GM12874 (cell line): ENCODE measurements at regions not wholly inside any gene's neighbourhood (a gene's known extent, or its start where the extent isn't known, plus 50 kb on each side); places are given as distances from the start of the nearest gene placed in this dataset.

Experiments used
- TF ChIP-seq, protein P1 (sequence below): IDR thresholded peaks from 2 replicates; pipeline ENCODE4 v1.5.1; 2011; ENCODE audit warnings: low read depth, mild to moderate bottlenecking, control low read depth, low read length, moderate library complexity; ENCODE audit not compliant: insufficient read depth

- TF ChIP-seq, protein P1, sequence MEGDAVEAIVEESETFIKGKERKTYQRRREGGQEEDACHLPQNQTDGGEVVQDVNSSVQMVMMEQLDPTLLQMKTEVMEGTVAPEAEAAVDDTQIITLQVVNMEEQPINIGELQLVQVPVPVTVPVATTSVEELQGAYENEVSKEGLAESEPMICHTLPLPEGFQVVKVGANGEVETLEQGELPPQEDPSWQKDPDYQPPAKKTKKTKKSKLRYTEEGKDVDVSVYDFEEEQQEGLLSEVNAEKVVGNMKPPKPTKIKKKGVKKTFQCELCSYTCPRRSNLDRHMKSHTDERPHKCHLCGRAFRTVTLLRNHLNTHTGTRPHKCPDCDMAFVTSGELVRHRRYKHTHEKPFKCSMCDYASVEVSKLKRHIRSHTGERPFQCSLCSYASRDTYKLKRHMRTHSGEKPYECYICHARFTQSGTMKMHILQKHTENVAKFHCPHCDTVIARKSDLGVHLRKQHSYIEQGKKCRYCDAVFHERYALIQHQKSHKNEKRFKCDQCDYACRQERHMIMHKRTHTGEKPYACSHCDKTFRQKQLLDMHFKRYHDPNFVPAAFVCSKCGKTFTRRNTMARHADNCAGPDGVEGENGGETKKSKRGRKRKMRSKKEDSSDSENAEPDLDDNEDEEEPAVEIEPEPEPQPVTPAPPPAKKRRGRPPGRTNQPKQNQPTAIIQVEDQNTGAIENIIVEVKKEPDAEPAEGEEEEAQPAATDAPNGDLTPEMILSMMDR, result no peak
These were observed 98.6 kb downstream of the LARP7 start for GRCh38 chr4:112735474-112735951.

DNA sequence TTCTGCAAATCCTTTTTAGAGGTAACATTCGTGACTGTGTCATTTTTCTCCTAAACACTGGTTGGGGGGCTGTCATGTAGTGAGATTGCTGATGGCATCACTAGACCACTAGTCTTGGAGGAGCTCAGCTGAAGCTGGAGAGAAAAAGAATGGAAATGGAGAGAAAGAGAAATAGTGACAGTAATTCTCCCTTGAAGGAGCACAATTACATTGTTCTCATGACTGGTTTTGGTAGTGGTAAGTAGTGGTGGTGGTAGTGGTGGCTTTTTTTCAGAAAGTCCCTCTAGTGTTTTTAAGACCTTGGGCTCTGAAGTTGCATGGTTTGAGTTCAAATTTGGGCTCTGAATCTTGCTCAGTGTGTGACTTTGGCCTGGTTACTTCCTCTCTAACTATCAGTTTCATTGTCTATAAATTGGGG, 99.8 kb downstream of the LARP7 start:
- TF ChIP-seq, protein P1, result no peak

GRCh38 chr4:112739442-112739841, 102.5 kb downstream of the LARP7 start:
- TF ChIP-seq, protein P1, result no peak

DNA sequence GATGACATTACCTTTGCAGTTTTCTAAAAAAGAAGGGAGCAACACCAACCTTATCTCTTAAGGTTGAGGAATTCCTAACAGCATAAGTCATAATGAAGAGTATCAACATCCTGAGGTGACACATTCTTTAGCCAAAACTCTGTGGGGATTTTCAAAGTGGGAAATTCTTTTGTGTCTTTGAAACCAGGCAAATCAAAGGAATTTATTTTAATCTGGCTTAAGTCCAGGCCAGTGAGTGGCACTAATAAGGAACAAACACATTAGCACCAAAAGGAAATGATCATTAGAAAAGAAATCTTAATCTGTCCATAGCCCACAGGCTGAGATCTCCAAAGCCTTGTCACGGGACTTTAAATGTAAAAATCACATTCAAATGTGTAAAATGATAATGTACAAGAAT, 110.1 kb downstream of the LARP7 start:
- TF ChIP-seq, protein P1, result no peak

- TF ChIP-seq, protein P1, result no peak
These were observed 111.5 kb downstream of the LARP7 start for GRCh38 chr4:112748352-112748878.

DNA sequence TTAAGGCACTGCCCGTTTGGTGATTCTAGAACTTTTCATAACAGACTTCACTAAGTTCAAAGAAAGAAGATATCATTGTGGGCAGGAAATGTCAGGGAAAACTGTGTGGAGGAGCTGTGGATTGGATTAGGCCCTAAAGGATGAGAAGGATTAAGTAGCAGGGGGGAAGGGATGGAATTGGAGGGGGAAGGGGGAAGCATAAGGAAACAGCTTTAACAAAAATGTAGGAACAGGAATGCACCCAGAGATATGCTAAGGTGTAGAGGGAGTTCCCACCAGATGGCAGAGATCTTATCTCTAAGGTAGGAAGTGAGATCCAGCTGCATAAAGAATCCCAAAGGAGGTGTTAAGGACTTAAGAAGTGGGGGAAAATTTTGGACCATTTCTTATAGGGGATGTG, 114.5 kb downstream of the LARP7 start:
- TF ChIP-seq, protein P1, result no peak

DNA sequence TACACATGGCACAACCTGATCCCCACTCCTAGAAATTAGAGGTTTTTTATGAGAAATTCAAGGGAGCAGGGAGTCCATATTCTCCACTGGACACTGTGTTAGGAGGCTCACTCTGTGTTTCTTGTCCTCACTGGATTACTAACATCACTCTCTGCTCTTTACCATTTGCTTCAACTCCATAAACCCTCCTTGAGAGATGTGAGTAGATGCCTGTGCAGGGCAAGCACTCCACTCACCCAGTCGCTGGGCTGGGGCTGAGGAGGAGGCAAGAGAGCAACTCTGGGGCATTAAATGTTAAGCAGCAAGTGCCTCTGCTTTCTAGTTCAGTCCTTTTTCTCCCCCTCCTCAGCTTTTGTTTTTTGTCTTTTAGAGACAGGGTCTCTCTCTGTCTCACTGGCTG, 115.1 kb downstream of the LARP7 start:
- TF ChIP-seq, protein P1, result no peak
